Stimulated activated CD4-positive, alpha-beta T cell treated with anti-CD3 and anti-CD28 coated beads, Interleukin-1b, Interleukin-23, amount 100 ng/mL, for 24 hours (primary cell): ENCODE measurements at regions not wholly inside any gene's neighbourhood (a gene's known extent, or its start where the extent isn't known, plus 50 kb on each side); places are given as distances from the start of the nearest gene placed in this dataset.
"Not testable (repeated sequence)": the region's sequence is repeated elsewhere in the genome, so short reads cannot be mapped to it uniquely, and the experiment has no call there.

Experiments used
- DNase-seq, 4 experiments: peaks; one replicate each; pipeline ENCODE4 v3.0.0-alpha.2; 2020; ENCODE audit warnings: low read depth in 4 of 4, low spot score in 1 of 4

DNA sequence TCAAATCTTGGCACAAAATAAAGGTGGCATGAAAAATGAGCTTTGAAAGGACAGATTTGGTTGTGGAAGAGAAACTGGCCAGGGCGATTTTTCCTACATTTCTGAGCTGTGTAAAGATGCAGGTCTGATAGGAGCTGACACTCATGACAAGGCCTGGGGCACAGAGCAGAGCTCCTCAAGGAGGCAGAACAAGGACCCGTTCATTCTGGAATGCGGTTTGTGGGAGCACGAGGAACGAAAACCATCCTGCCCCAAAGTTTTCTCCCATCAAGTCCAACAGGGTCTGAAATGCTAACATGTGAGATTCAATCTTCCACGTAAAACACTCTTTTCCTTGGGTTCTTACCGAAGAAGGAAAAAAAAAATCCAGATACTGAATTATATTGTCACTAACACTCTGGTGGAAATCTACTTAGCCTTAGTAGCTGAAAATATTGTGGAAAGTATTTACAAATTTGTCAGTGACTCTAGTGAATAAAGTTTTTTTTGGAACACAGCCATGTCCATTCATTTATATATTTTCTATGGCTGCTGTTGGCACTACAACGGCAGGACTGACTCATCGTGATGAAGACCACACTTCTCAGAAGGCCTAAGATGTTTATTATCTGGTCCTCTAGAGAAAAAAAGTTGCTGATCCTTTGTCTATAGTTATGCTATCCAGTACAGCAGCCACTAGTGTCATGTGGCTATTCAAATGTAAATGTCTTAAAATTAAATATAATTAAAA is 215.7 kb downstream of the BAMBI start:
- no peak for DNase-seq

- no peak for DNase-seq
These were observed 216.8 kb downstream of the BAMBI start for GRCh38 chr10:28894146-28894545.

DNA sequence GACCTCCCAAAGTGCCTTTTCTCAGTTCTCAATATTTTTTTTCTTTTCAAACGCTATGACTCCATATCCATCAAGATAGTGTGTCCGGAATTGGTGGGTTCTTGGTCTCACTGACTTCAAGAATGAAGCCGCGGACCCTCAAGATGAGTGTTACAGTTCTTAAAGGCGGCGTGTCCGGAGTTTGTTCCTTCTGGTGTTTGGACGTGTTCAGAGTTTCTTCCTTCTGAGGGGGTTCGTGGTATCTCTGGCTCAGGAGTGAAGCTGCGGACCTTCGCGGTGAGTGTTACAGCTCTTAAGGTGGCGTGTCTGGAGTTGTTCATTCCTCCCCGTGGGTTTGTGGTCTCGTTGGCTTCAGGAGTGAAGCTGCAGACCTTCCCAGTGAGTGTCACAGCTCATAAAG is 218.3 kb downstream of the BAMBI start:
- DNase-seq: not testable (repeated sequence)

DNA sequence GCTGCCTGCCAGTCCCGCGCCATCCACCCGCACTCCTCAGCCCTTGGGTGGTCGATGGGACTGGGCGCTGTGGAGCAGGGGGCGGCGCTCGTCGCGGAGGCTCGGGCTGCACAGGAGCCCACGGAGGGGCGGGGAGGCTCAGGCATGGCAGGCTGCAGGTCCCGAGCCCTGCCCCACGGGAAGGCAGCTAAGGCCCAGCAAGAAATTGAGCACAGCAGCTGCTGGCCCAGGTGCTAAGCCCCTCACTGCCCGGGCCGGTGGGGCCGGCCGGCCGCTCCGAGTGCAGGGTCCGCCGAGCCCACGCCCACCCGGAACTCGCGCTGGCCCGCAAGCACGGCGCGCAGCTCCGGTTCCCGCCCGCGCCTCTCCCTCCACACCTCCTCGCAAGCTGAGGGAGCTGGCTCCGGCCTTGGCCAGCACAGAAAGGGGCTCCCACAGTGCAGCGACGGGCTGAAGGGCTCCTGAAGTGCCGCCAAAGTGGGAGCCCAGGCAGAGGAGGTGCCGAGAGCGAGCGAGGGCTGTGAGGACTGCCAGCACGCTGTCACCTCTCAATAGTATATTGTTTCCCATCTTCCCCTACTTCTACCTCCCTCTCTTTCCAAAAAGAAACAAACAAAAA is 219.6 kb downstream of the BAMBI start:
- DNase-seq: not testable (repeated sequence)

DNA sequence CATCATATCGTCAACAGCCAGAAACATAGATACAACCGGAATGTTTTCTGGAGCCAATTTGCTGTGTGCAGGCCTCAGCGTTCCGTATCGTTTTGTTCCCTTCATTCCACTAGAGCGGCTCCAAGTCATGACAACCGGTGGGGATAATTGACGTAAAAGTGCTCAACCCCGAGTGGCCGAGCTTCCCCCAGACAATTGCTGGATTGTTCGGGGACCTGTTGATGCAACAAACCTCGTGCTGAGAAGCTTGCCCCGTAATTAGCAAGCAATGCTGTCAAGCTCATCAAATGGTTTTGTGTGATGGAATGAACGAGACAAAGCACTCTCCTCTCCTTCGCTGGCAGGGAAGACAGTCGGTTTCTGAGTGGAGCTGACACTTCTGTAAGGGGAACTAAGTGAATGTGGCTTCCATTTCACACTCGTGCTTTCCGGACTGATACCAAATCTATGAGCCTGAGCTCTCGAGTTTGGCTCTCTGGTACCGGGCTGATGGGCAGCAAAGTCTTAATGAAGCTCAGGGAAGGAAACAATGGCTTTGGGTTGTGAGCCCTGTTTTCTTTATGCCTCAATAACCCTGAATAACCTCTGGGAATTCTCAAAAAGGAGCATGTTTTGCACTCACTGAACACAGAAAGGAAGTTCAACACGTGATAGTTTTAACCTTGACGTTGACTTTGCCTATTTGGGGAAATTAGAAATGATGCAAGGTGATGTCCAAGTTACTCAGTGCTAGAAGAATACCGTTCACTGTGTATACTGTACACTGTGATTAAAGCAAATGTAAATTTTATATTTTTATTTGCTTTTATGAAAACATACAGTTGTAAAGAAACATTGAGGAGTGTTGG is 220.5 kb downstream of the BAMBI start:
- DNase-seq: no peak

GRCh38 chr10:28902215-28902614 is 224.9 kb downstream of the BAMBI start:
- no peak for DNase-seq

GRCh38 chr10:28903063-28903462 is 225.7 kb downstream of the BAMBI start:
- no peak for DNase-seq

DNA sequence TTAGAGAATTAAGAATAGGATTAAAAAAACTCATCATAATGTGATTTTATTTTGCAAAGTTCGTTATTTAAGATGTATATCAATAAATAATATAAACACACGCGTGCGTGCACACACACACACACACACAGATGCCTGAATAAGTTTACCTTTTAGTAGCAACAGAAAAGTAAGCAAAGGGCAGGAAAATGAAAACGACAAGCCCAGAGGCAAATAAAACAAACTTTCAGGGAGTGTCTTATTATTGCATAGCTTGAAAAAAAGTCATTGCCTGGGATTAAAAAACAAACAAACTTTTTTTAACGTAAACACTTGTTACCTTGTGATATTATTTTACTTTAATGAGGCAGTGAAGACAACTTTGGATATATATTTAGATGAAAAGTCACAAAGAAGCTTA is 226.4 kb downstream of the BAMBI start:
- DNase-seq: no peak

- no peak for DNase-seq
These were observed 228.1 kb downstream of the BAMBI start for GRCh38 chr10:28905371-28905770.

DNA sequence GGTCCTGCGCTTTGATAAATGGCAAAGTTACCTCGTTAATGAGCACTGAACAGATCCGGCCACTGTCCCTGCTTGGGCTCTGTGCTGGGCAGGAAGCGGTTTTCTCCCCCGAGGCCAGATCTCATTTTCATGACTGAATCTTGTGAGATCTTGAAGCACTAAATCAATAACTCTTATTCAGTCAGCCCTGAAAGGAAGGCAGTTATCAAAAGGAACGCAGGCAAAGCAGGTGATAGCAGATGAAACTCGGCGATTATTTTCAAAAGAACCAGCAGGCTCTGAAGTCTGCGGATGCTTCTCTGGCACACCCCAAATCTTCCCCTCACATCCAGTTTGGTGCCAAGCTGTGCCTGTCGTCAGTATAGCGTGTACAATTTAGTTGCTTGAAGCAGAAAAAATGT is 228.7 kb downstream of the BAMBI start:
- DNase-seq: no peak

- no peak for DNase-seq
These were observed 229.1 kb downstream of the BAMBI start for GRCh38 chr10:28906415-28906814.

DNA sequence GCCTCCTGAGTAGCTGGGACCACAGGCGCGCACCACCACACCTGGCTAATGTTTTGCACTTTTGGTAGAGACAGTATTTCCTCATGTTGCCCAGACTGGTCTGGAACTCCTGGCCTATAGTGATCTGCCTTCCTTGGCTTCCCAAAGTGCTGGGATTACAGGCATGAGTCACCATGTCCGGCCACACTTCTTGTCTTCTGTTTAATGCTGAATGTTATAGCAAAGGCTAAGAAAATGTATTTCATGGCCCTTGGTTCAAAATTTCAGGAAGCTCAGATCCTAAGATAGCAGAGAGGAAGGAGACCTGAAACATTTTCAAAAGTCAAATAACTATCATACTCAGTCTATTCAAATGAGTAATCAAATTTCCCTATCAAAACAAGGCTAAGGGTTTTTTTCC is 229.6 kb downstream of the BAMBI start:
- DNase-seq: no peak

GRCh38 chr10:28909875-28910274 is 232.6 kb downstream of the BAMBI start:
- no peak for DNase-seq

GRCh38 chr10:28910956-28911355 is 233.6 kb downstream of the BAMBI start:
- DNase-seq: no peak

- DNase-seq: not testable (repeated sequence)
These were observed 234.2 kb downstream of the BAMBI start for GRCh38 chr10:28911511-28911910.

DNA sequence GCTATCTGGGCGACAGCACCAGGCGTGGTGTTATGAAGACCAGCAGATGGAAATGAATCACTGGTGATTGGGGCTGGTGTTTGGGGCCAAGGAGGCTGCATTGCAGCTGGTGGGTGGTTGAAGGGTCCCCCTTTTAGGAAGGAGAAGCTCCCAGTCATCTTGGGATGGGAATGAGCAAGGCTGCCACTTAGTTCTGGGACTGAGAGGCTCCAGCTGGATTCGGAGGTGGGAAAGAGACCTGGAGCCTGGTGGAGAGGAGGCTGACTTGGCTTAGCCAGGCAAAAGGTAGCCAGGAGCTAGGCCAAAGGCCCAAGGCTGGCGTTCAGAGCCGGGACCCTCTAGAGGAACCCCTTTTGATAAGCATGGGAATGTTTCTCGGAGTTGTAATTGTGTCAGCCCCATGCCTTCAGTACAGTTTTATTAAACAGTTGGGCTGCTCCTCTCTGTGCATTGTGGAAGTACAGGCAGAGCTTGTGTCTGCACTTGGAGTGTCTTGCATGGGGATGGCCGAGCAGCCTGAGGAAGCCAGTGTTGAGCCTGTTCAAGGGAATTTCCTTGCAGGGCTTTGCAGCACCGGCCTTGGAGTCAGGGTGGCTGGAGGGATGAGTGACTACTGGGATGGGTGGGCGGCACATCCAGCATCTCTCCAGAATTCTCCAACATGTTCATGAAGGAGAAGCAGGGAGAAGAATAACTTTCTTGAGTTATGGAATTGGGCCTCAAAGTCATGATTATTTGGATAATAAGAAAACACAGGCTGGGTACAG is 234.9 kb downstream of the BAMBI start:
- no peak for DNase-seq

DNA sequence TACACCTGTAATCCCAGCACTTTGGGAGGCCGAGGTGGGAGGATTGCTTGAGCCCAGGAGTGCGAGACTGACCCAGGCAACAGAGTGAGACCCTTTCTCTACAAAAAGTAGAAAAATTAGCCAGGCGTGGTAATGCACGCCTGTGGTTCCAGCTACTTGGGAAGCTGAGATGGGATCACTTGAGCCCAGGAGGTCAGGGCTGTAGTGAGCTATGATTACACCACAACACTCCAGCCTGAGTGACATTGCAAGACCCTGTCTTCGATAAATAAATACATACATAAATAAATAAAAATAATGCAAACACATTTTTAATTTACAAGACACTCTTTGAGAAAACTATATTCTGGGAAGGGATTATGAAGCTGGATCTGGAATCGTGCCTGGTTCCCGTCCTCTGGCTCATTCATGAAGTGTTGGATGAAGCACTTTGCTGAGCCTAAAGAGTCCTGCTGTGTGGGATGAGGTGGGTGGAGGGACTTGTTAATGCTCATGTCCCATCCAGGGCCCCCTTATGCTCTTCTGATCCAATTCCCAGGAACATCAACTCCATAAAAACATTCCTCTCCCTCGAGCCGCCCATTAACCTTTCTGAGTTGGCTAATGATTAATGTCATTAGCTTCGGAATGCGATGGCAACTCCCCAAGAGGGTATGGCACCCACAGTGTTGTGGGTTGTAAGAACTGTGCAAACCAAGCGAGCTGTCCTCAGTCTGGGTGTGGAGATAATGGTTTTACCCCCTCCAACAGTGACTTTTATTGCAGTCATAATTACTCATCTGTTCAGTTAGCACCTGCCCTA is 236.3 kb downstream of the BAMBI start:
- no peak for DNase-seq

- DNase-seq: no peak
These were observed 237.4 kb downstream of the BAMBI start for GRCh38 chr10:28914701-28915100.

DNA sequence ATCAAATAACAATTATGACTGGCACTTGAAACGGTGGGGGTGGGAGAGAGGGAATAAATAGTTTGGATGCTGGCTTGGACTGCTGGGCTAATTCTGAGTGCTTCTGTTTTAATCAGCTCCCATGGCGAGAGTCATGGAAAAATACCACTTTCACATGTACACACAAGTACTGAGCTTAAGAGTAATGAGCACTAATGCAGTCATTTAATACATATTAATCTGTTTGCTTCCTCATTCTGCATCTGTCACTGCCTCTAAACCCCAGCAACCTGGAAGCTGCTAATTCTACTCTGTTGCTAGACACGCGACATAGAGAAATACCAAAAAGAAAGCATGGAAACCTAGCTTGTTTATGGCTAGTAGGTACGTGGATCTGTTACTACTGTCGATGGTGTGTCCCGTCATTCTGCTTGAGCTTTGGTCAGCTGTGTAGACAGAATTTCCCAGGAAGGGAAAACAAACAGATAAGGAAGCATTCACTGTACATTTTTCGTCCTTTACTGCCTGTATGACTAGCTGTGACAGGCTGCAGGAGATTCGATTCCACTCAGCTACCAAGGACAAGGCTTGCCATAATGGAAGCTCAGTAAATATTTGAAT is 238.8 kb downstream of the BAMBI start:
- no peak for DNase-seq

GRCh38 chr10:28920091-28920490 is 242.8 kb downstream of the BAMBI start:
- no peak for DNase-seq
